Keratinocyte (primary cell): ENCODE measurements at regions not wholly inside any gene's neighbourhood (a gene's known extent, or its start where the extent isn't known, plus 50 kb on each side); places are given as distances from the start of the nearest gene placed in this dataset.

Experiments
- DNase-seq: peaks from one replicate; pipeline ENCODE4 v3.0.0-alpha.2; 2011; ENCODE audit warnings: low read depth, missing footprints, low spot score
- FAIRE-seq: peaks from 2 replicates; lab custom pipeline; 2011; peaks lifted over from hg19 to GRCh38; lab: Jason Lieb, UNC
- H2AFZ ChIP-seq: 2 replicates; pipeline ENCODE4 v1.6.0; 2012; ENCODE audit warnings: low read length, control low read depth, inconsistent platforms; ENCODE audit not compliant: control insufficient read depth
- H3K27ac ChIP-seq: 2 replicates; pipeline ENCODE4 v1.5.1; 2011; ENCODE audit warnings: low read length; ENCODE audit not compliant: control insufficient read depth, insufficient read depth
- H3K27me3 ChIP-seq: 3 replicates; pipeline ENCODE4 v1.6.0; 2011; ENCODE audit warnings: low read length; ENCODE audit not compliant: control insufficient read depth, insufficient read depth; ENCODE audit errors: extremely low read depth
- H3K36me3 ChIP-seq, 2 experiments: 2 replicates in 1 of 2; 3 replicates in 1 of 2; pipeline ENCODE4 v1.5.1; 2011; ENCODE audit warnings: low read length in 2 of 2, mild to moderate bottlenecking in 1 of 2; ENCODE audit not compliant: control insufficient read depth in 2 of 2, insufficient read depth in 2 of 2; ENCODE audit errors: extremely low read depth in 1 of 2
- H3K4me1 ChIP-seq: 3 replicates; pipeline ENCODE4 v1.5.1; 2011; ENCODE audit warnings: low read length; ENCODE audit not compliant: control insufficient read depth, insufficient read depth; ENCODE audit errors: extremely low read depth
- H3K4me2 ChIP-seq: 3 replicates; pipeline ENCODE4 v1.6.0; 2011; ENCODE audit warnings: low read depth, low read length; ENCODE audit not compliant: control insufficient read depth, insufficient read depth; ENCODE audit errors: extremely low read depth
- H3K4me3 ChIP-seq, 3 experiments: fragments of 200-600 bp in 1 of 3; sonication (generic) in 1 of 3; 2 replicates in 2 of 3; 3 replicates in 1 of 3; pipeline ENCODE4 v1.5.1; 2011 to 2016; ENCODE audit warnings: low read length in 3 of 3, mild to moderate bottlenecking in 3 of 3, control low read depth in 2 of 3, inconsistent platforms in 1 of 3, low read depth in 1 of 3, mixed read lengths in 1 of 3, mixed run types in 1 of 3, moderate library complexity in 1 of 3; ENCODE audit not compliant: control insufficient read depth in 2 of 3, insufficient read depth in 2 of 3; ENCODE audit errors: extremely low read depth in 1 of 3
- H3K79me2 ChIP-seq: 2 replicates; pipeline ENCODE4 v1.6.0; 2012; ENCODE audit warnings: low read length; ENCODE audit not compliant: control insufficient read depth, insufficient read depth
- H3K9ac ChIP-seq: 3 replicates; pipeline ENCODE4 v1.6.0; 2011; ENCODE audit warnings: low read length; ENCODE audit not compliant: control insufficient read depth, insufficient read depth; ENCODE audit errors: extremely low read depth
- H3K9me1 ChIP-seq: 3 replicates; pipeline ENCODE4 v1.6.0; 2011; ENCODE audit warnings: low read length; ENCODE audit not compliant: control insufficient read depth, insufficient read depth; ENCODE audit errors: extremely low read depth
- H3K9me3 ChIP-seq: 2 replicates; pipeline ENCODE4 v1.5.1; 2012; ENCODE audit warnings: low read depth, low read length; ENCODE audit not compliant: control insufficient read depth
- H4K20me1 ChIP-seq: 3 replicates; pipeline ENCODE4 v1.6.0; 2011; ENCODE audit warnings: low read length; ENCODE audit not compliant: control insufficient read depth, insufficient read depth; ENCODE audit errors: extremely low read depth
- EZH2 ChIP-seq: IDR thresholded peaks from one replicate; pipeline ENCODE4 v1.6.1; 2012; ENCODE audit warnings: inconsistent platforms, mild to moderate bottlenecking, low read length, moderate library complexity
- dilution Hi-C: fragments of 300-500 bp; cut with MboI; formaldehyde crosslinking; loops from one replicate; pipeline ENCODE4 v1.7.0; 2020; ENCODE audit warnings: low sequenced_read_pairs; ENCODE audit not compliant: extremely low pct_ligation_motif_present
- TF ChIP-seq, protein P1 (sequence below), 3 experiments: IDR thresholded peaks in 1 of 3; conservative IDR thresholded peaks in 1 of 3; optimal IDR thresholded peaks in 1 of 3; 2 replicates in 2 of 3; 3 replicates in 1 of 3; pipeline versions ENCODE3 to v1.5.1; 2011; ENCODE audit warnings: low read length in 3 of 3, mild to moderate bottlenecking in 3 of 3, moderate library complexity in 2 of 3, control low read depth in 1 of 3, inconsistent platforms in 1 of 3; ENCODE audit not compliant: insufficient read depth in 2 of 3; ENCODE audit errors: extremely low read depth in 1 of 3

DNA sequence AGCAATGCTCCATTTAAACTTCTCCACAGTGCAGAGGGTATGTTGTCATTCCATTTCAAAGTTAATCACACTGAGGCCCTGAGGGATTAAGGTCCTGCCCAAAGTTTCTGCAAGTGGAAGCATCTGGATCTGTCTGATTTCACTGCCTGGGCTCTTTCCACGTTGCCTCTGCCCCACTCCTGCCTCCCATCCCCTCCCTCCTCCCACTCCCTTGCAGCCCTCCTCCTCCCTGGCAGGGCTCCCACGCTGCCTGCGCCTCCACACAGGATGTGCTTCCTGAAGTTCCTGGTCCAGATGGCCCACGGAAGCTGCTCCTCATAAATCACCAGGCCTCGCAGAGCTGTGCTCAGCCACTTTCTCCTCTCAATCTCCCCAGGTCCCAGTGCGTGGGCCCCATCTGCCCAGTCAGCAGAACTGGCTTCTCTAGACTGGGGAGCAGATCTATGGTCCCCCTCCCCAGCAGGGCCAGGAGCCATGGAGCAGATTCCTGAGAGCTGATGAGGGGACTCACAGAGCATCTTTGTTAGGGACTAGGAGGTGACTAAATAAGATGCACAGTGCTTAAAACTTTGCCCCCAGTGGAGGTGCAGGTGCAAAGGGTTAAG is 65.4 kb upstream of the MAFB start:
- H3K27me3 ChIP-seq, result no peaks in the 10 kb centered on the region
- dilution Hi-C loops, result no loop called here
- FAIRE-seq (no peak), DNase-seq (no peak)
- no peaks in the 10 kb centered on the region for H3K36me3 ChIP-seq
- no peaks in the 10 kb centered on the region for H3K79me2 ChIP-seq
- H3K9me1 ChIP-seq, result no peaks in the 10 kb centered on the region
- H3K4me3 ChIP-seq, result no peak overlapping the region
- no peak overlapping the region for H2AFZ ChIP-seq
- H4K20me1 ChIP-seq, result no peaks in the 10 kb centered on the region
- no peak for TF ChIP-seq EZH2
- TF ChIP-seq, protein P1, sequence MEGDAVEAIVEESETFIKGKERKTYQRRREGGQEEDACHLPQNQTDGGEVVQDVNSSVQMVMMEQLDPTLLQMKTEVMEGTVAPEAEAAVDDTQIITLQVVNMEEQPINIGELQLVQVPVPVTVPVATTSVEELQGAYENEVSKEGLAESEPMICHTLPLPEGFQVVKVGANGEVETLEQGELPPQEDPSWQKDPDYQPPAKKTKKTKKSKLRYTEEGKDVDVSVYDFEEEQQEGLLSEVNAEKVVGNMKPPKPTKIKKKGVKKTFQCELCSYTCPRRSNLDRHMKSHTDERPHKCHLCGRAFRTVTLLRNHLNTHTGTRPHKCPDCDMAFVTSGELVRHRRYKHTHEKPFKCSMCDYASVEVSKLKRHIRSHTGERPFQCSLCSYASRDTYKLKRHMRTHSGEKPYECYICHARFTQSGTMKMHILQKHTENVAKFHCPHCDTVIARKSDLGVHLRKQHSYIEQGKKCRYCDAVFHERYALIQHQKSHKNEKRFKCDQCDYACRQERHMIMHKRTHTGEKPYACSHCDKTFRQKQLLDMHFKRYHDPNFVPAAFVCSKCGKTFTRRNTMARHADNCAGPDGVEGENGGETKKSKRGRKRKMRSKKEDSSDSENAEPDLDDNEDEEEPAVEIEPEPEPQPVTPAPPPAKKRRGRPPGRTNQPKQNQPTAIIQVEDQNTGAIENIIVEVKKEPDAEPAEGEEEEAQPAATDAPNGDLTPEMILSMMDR (optimal IDR thresholded peaks at IDR 0.05 in 1 of 3, IDR thresholded peaks at IDR 0.05 in 1 of 3, conservative IDR thresholded peaks at IDR 0.05 in 1 of 3; ENCODE audit: extremely low read depth in 1 of 3, insufficient read depth in 2 of 3, low read length in 3 of 3), result no peak
- no peak overlapping the region for H3K4me2 ChIP-seq
- H3K4me1 ChIP-seq, result peaks cover 3% of the 10 kb centered on the region
- H3K9ac ChIP-seq, result no peak overlapping the region
- no peaks in the 10 kb centered on the region for H3K9me3 ChIP-seq
- no peak overlapping the region for H3K27ac ChIP-seq

DNA sequence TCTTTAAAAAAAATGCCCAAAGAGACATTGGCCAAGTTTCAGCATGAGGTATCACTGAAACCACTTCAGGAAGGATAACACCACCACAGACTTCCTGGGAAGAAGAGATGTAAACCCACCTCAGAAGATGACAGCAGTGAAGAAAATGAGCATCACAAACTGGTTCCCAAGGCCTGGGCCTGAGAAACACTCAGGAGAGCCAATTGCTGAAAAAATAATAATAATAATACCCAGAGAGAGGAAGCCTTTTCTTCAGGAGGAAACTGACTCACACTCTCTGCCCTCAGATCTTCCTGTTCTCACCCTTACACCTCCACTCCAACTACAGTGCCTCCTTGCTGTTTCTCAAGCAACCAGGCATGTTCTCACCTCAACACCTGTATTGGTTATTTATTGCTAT is 68.1 kb upstream of the MAFB start:
- Histone ChIP-seq H3K27me3 (no peaks in the 10 kb centered on the region), H3K27ac (no peak overlapping the region), H3K79me2 (no peaks in the 10 kb centered on the region), H3K9ac (no peak overlapping the region), H3K4me1 (peaks cover 3% of the 10 kb centered on the region), H4K20me1 (no peaks in the 10 kb centered on the region), H3K9me1 (no peaks in the 10 kb centered on the region), H3K4me2 (no peak overlapping the region), H2AFZ (no peak overlapping the region), H3K4me3 (no peak overlapping the region), H3K9me3 (no peaks in the 10 kb centered on the region), H3K36me3 (no peaks in the 10 kb centered on the region)
- FAIRE-seq, result peak; percentile 39
- dilution Hi-C loops, result no loop called here
- DNase-seq, result no peak
- no peak for TF ChIP-seq EZH2
- TF ChIP-seq, protein P1 (optimal IDR thresholded peaks at IDR 0.05 in 1 of 3, IDR thresholded peaks at IDR 0.05 in 1 of 3, conservative IDR thresholded peaks at IDR 0.05 in 1 of 3; ENCODE audit: extremely low read depth in 1 of 3, insufficient read depth in 2 of 3, low read length in 3 of 3), result peak in 1 of 3 experiments; percentile 3
